ENCODE measurements at regions not wholly inside any gene's neighbourhood (a gene's known extent, or its start where the extent isn't known, plus 50 kb on each side); places are given as distances from the start of the nearest gene placed in this dataset.

DNA sequence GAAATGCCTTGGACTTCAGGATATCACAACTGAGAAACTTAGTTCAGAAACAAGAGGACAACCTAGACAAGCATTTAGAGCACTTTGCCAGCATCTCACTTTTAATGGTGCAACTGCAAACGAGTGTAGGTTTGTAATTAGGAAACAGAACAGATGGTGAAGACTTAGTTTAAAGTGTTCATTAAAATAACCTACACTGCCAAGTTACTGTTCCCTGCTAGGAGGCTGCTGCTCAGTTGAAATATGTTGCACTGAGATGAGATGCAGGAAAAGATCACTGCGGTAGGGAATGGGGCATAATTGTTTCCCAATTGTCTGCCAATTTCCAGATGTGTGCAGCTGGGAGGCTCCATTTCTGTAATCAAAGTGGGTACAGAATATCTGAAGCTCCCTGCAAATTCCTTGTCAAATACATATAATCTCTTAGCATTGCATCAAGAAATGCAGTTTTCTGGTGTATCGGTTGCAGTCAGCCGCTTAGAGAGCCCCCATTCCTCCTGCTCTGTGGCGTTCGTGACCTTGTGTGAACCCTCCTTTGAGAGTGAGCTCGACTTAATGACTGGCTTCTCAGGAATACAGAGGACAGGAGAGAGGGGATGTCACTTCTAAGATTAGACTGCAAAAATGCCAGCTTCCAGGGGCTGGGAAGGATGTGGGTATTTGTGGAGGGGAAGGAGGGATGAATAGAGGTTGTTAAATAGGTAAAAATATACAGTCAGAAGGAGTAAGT lies 448.9 kb downstream of the MED10 start:
- H3K4me3 ChIP-seq (ENCODE audit: low read length in 2 of 2), result no peak overlapping the region
- no peaks in the 10 kb centered on the region for H3K9me3 ChIP-seq (ENCODE audit: control insufficient read depth in 2 of 2, low read length in 2 of 2)

GRCh38 chr5:5925191-5925590 lies 453.2 kb downstream of the MED10 start:
- Histone ChIP-seq H3K4me1 (ENCODE audit: control insufficient read depth in 2 of 2, insufficient read depth in 2 of 2, low read length in 2 of 2) (no peaks in the 10 kb centered on the region), H3K36me3 (ENCODE audit: control insufficient read depth in 2 of 2, insufficient read depth in 2 of 2, low read length in 2 of 2) (no peaks in the 10 kb centered on the region), H3K27ac (ENCODE audit: low read depth in 2 of 2, low read length in 2 of 2) (no peak overlapping the region), H3K27me3 (ENCODE audit: control insufficient read depth in 2 of 2, insufficient read depth in 2 of 2, low read length in 2 of 2) (no peaks in the 10 kb centered on the region), H3K9ac (ENCODE audit: low read depth in 1 of 2, low read length in 2 of 2) (no peak overlapping the region), H3K9me3 (ENCODE audit: control insufficient read depth in 2 of 2, low read length in 2 of 2) (no peaks in the 10 kb centered on the region), H3K4me3 (ENCODE audit: low read length in 2 of 2) (no peak overlapping the region)

More for the DNA sequence above, 448.9 kb downstream of the MED10 start:
- Histone ChIP-seq H3K27me3 (ENCODE audit: control insufficient read depth in 2 of 2, insufficient read depth in 2 of 2, low read length in 2 of 2) (no peaks in the 10 kb centered on the region), H3K36me3 (ENCODE audit: control insufficient read depth in 2 of 2, insufficient read depth in 2 of 2, low read length in 2 of 2) (no peaks in the 10 kb centered on the region), H3K27ac (ENCODE audit: low read depth in 2 of 2, low read length in 2 of 2) (no peak overlapping the region), H3K9ac (ENCODE audit: low read depth in 1 of 2, low read length in 2 of 2) (no peak overlapping the region), H3K4me1 (ENCODE audit: control insufficient read depth in 2 of 2, insufficient read depth in 2 of 2, low read length in 2 of 2) (no peaks in the 10 kb centered on the region)

- Histone ChIP-seq H3K4me3 (ENCODE audit: low read length in 2 of 2) (no peak overlapping the region), H3K9me3 (ENCODE audit: control insufficient read depth in 2 of 2, low read length in 2 of 2) (no peaks in the 10 kb centered on the region), H3K27ac (ENCODE audit: low read depth in 2 of 2, low read length in 2 of 2) (no peak overlapping the region), H3K27me3 (ENCODE audit: control insufficient read depth in 2 of 2, insufficient read depth in 2 of 2, low read length in 2 of 2) (no peaks in the 10 kb centered on the region), H3K36me3 (ENCODE audit: control insufficient read depth in 2 of 2, insufficient read depth in 2 of 2, low read length in 2 of 2) (no peaks in the 10 kb centered on the region), H3K9ac (ENCODE audit: low read depth in 1 of 2, low read length in 2 of 2) (no peak overlapping the region), H3K4me1 (ENCODE audit: control insufficient read depth in 2 of 2, insufficient read depth in 2 of 2, low read length in 2 of 2) (no peaks in the 10 kb centered on the region)
Observed at GRCh38 chr5:5919411-5919810, 458.9 kb downstream of the MED10 start.

- Histone ChIP-seq H3K27ac (ENCODE audit: low read depth in 2 of 2, low read length in 2 of 2) (no peak overlapping the region), H3K4me3 (ENCODE audit: low read length in 2 of 2) (no peak overlapping the region), H3K4me1 (ENCODE audit: control insufficient read depth in 2 of 2, insufficient read depth in 2 of 2, low read length in 2 of 2) (no peaks in the 10 kb centered on the region)
Observed at GRCh38 chr5:5906778-5907177, 471.6 kb downstream of the MED10 start.

DNA sequence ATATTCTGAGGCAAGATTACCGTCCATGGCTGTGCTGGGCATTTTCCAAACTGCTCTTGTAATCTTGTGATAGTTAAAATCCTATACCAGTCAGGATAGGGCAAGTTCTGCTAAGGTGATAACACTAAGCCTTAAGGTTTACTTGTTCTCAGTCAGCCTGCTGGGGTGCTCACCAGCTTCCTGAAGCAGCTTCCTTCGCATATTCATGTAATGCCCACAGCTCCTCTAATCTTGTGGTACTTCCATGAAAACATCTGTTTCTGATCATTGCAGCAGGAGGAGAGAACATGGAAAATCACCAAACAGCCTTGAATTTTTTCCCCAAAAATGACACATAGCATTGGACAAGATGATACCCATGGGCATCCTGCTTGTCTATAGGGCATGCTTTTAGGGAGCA lies 473.2 kb downstream of the MED10 start:
- H3K9me3 ChIP-seq (ENCODE audit: control insufficient read depth in 2 of 2, low read length in 2 of 2), result no peaks in the 10 kb centered on the region
- H3K27ac ChIP-seq (ENCODE audit: low read depth in 2 of 2, low read length in 2 of 2), result no peak overlapping the region
- H3K36me3 ChIP-seq (ENCODE audit: control insufficient read depth in 2 of 2, insufficient read depth in 2 of 2, low read length in 2 of 2), result no peaks in the 10 kb centered on the region
- no peaks in the 10 kb centered on the region for H3K27me3 ChIP-seq (ENCODE audit: control insufficient read depth in 2 of 2, insufficient read depth in 2 of 2, low read length in 2 of 2)
- no peak overlapping the region for H3K9ac ChIP-seq (ENCODE audit: low read depth in 1 of 2, low read length in 2 of 2)
- H3K4me1 ChIP-seq (ENCODE audit: control insufficient read depth in 2 of 2, insufficient read depth in 2 of 2, low read length in 2 of 2), result no peaks in the 10 kb centered on the region
- H3K4me3 ChIP-seq (ENCODE audit: low read length in 2 of 2), result no peak overlapping the region

More at GRCh38 chr5:5906778-5907177, 471.6 kb downstream of the MED10 start:
- Histone ChIP-seq H3K27me3 (ENCODE audit: control insufficient read depth in 2 of 2, insufficient read depth in 2 of 2, low read length in 2 of 2) (no peaks in the 10 kb centered on the region), H3K9me3 (ENCODE audit: control insufficient read depth in 2 of 2, low read length in 2 of 2) (no peaks in the 10 kb centered on the region), H3K36me3 (ENCODE audit: control insufficient read depth in 2 of 2, insufficient read depth in 2 of 2, low read length in 2 of 2) (no peaks in the 10 kb centered on the region), H3K9ac (ENCODE audit: low read depth in 1 of 2, low read length in 2 of 2) (no peak overlapping the region)

DNA sequence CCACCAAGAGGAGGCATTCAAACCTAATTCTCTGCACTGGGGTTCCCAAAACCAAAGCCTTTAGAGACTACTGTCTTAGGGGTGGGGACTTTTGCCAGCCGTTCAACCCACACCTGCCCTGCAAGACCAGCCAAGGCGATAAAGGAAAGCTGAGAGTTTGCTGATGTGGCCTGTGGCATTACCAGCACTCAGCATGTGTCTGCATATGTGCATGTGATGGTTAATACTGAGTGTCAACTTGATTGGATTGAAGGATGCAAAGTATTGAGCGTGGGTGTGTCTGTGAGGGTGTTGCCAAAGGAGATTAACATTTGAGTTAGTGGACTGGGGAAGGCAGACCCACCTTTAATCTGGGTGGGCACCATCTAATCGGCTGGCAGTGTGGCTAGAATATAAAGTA lies 474.2 kb downstream of the MED10 start:
- Histone ChIP-seq H3K4me1 (ENCODE audit: control insufficient read depth in 2 of 2, insufficient read depth in 2 of 2, low read length in 2 of 2) (no peaks in the 10 kb centered on the region), H3K27me3 (ENCODE audit: control insufficient read depth in 2 of 2, insufficient read depth in 2 of 2, low read length in 2 of 2) (no peaks in the 10 kb centered on the region), H3K4me3 (ENCODE audit: low read length in 2 of 2) (no peak overlapping the region), H3K27ac (ENCODE audit: low read depth in 2 of 2, low read length in 2 of 2) (no peak overlapping the region), H3K36me3 (ENCODE audit: control insufficient read depth in 2 of 2, insufficient read depth in 2 of 2, low read length in 2 of 2) (no peaks in the 10 kb centered on the region), H3K9me3 (ENCODE audit: control insufficient read depth in 2 of 2, low read length in 2 of 2) (no peaks in the 10 kb centered on the region), H3K9ac (ENCODE audit: low read depth in 1 of 2, low read length in 2 of 2) (no peak overlapping the region)

DNA sequence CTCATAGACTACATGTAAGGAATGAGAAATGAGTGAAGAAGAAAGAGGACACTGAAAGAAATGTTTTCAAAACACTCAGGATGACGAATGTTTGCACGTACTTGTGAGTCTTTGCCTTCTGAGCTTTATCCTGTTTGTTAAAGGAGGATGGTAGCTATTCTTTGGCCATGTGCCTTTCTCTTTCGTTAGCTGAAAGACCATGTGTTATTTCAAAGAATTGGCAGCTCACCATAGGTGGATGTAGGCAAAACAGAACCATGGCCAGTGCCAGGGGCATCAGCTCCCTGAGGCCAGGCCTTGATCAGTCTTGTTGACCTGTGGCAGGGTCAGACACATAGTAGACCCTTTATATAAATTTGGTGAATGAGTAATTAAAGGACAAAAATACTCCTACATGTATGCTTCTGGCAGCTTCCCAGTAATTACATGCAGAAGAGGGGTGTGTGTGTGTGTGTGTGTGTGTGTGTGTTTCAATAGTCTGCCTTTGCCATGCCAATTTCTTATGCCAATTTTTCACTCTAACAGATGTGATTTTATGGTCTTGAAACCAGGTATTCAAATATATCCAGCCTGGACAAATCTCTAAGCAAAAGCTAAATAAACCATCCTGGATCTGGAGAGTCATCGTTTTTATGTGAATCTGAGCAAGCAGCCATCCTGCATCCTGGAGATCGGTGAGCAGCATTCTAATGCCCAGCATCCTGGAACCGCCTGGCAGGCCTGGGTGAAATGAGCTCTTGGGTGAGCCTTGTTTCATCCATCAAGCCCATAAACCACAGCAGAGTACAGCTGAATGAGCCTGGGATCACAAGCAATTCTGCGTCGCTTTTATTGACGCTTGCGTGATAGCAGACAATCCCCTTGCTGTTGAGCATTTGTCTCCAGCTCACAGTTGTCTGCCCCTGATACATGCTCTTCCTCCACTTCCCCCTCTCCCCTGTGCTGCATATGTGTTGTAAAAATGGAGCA lies 475.4 kb downstream of the MED10 start:
- Histone ChIP-seq H3K4me1 (ENCODE audit: control insufficient read depth in 2 of 2, insufficient read depth in 2 of 2, low read length in 2 of 2) (no peaks in the 10 kb centered on the region), H3K9ac (ENCODE audit: low read depth in 1 of 2, low read length in 2 of 2) (no peak overlapping the region), H3K27me3 (ENCODE audit: control insufficient read depth in 2 of 2, insufficient read depth in 2 of 2, low read length in 2 of 2) (no peaks in the 10 kb centered on the region), H3K36me3 (ENCODE audit: control insufficient read depth in 2 of 2, insufficient read depth in 2 of 2, low read length in 2 of 2) (no peaks in the 10 kb centered on the region), H3K4me3 (ENCODE audit: low read length in 2 of 2) (no peak overlapping the region), H3K9me3 (ENCODE audit: control insufficient read depth in 2 of 2, low read length in 2 of 2) (no peaks in the 10 kb centered on the region), H3K27ac (ENCODE audit: low read depth in 2 of 2, low read length in 2 of 2) (no peak overlapping the region)

GRCh38 chr5:5900350-5900749 lies 477.9 kb downstream of the ICE1 start:
- H3K36me3 ChIP-seq (ENCODE audit: control insufficient read depth in 2 of 2, insufficient read depth in 2 of 2, low read length in 2 of 2), result no peaks in the 10 kb centered on the region
- H3K9ac ChIP-seq (ENCODE audit: low read depth in 1 of 2, low read length in 2 of 2), result no peak overlapping the region
- no peak overlapping the region for H3K27ac ChIP-seq (ENCODE audit: low read depth in 2 of 2, low read length in 2 of 2)
- H3K4me3 ChIP-seq (ENCODE audit: low read length in 2 of 2), result no peak overlapping the region
- H3K4me1 ChIP-seq (ENCODE audit: control insufficient read depth in 2 of 2, insufficient read depth in 2 of 2, low read length in 2 of 2), result no peaks in the 10 kb centered on the region
- no peaks in the 10 kb centered on the region for H3K27me3 ChIP-seq (ENCODE audit: control insufficient read depth in 2 of 2, insufficient read depth in 2 of 2, low read length in 2 of 2)
- no peaks in the 10 kb centered on the region for H3K9me3 ChIP-seq (ENCODE audit: control insufficient read depth in 2 of 2, low read length in 2 of 2)

- no peak overlapping the region for H3K27ac ChIP-seq (ENCODE audit: low read depth in 2 of 2, low read length in 2 of 2)
- no peaks in the 10 kb centered on the region for H3K9me3 ChIP-seq (ENCODE audit: control insufficient read depth in 2 of 2, low read length in 2 of 2)
- no peaks in the 10 kb centered on the region for H3K27me3 ChIP-seq (ENCODE audit: control insufficient read depth in 2 of 2, insufficient read depth in 2 of 2, low read length in 2 of 2)
- H3K9ac ChIP-seq (ENCODE audit: low read depth in 1 of 2, low read length in 2 of 2), result no peak overlapping the region
- H3K36me3 ChIP-seq (ENCODE audit: control insufficient read depth in 2 of 2, insufficient read depth in 2 of 2, low read length in 2 of 2), result no peaks in the 10 kb centered on the region
- H3K4me3 ChIP-seq (ENCODE audit: low read length in 2 of 2), result no peak overlapping the region
- H3K4me1 ChIP-seq (ENCODE audit: control insufficient read depth in 2 of 2, insufficient read depth in 2 of 2, low read length in 2 of 2), result no peaks in the 10 kb centered on the region
Observed at GRCh38 chr5:5899716-5900115, 477.2 kb downstream of the ICE1 start.

DNA sequence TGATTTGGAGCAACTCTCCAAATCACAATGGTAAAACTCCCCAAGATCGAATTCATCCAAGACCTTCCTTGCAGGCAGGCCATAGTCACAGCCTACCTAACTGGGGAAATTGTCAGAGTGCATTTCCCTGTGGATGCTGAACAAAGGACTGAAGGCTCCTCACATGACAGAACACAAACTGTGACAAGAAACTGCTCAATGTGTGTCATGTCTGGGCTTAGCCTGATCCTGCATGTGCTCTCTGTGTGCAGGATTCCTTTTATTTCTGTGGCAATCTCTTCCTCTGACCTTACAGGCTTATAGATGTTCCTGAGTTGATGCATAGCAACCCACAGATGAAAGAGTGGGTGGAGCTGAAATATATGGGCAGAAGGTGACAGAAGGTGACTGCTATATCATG lies 465.8 kb downstream of the ICE1 start:
- Histone ChIP-seq H3K4me1 (ENCODE audit: control insufficient read depth in 2 of 2, insufficient read depth in 2 of 2, low read length in 2 of 2) (no peaks in the 10 kb centered on the region), H3K4me3 (ENCODE audit: low read length in 2 of 2) (no peak overlapping the region), H3K27ac (ENCODE audit: low read depth in 2 of 2, low read length in 2 of 2) (no peak overlapping the region), H3K9ac (ENCODE audit: low read depth in 1 of 2, low read length in 2 of 2) (no peak overlapping the region), H3K9me3 (ENCODE audit: control insufficient read depth in 2 of 2, low read length in 2 of 2) (no peaks in the 10 kb centered on the region), H3K27me3 (ENCODE audit: control insufficient read depth in 2 of 2, insufficient read depth in 2 of 2, low read length in 2 of 2) (no peaks in the 10 kb centered on the region), H3K36me3 (ENCODE audit: control insufficient read depth in 2 of 2, insufficient read depth in 2 of 2, low read length in 2 of 2) (no peaks in the 10 kb centered on the region)

All from mucosa of rectum (tissue), 2 donors.